ENCODE measurements at regions not wholly inside any gene's neighbourhood (a gene's known extent, or its start where the extent isn't known, plus 50 kb on each side); places are given as distances from the start of the nearest gene placed in this dataset.

DNA sequence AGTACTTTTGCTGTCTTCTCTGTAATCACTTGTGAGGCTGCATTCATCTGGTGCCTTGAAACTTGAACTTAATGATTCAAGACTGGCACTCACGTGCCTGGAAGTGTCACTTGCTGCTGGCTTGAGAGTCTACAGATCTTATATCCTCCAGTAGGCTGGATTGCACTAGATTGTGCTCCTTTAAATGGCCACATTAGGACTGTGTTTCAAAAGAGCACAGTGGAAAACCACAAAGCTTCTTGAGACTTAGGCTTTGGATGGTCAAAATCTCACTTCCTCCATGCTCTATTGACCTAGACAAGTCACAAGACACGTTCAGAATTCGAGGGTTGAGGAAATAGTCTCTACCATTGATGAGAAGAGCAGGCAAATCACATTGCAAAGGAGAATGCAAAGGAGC, 1278.8 kb upstream of the MIR17HG start:
- DNase-seq = no peak
- Mint-ChIP-seq H3K4me3 (no peak overlapping the region), H3K4me1 (no peaks in the 10 kb centered on the region), H3K9me3 (ENCODE audit: low read depth) (peaks cover 6% of the 10 kb centered on the region), H3K27ac (no peak overlapping the region), H3K27me3 (no peaks in the 10 kb centered on the region), H3K36me3 (no peaks in the 10 kb centered on the region)
- ATAC-seq = no peak
- CTCF ChIA-PET = no interaction called here

DNA sequence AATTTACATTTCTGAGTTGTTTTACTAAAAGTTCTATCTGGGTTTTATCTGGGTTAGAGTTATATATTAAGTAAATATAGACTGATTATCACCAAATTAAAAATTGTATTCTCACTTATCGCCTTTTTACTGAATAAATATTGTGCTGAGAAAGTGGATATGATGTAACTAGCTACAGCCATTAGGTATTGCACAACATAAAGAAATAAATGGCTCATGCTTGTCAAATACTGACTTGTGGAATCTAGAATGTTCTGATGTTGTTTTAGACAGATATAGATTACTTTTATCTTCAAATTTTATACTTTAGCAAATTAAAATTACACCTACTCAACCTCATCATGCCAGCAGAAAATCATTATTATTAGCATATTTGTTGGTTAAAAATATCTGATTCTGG, 1277.1 kb upstream of the MIR17HG start:
- Mint-ChIP-seq H3K36me3 (no peaks in the 10 kb centered on the region), H3K27ac (no peak overlapping the region), H3K4me3 (no peak overlapping the region), H3K4me1 (no peaks in the 10 kb centered on the region), H3K27me3 (no peaks in the 10 kb centered on the region), H3K9me3 (ENCODE audit: low read depth) (peaks cover 6% of the 10 kb centered on the region)
- CTCF ChIA-PET = no interaction called here
- no peak for DNase-seq
- ATAC-seq = no peak

DNA sequence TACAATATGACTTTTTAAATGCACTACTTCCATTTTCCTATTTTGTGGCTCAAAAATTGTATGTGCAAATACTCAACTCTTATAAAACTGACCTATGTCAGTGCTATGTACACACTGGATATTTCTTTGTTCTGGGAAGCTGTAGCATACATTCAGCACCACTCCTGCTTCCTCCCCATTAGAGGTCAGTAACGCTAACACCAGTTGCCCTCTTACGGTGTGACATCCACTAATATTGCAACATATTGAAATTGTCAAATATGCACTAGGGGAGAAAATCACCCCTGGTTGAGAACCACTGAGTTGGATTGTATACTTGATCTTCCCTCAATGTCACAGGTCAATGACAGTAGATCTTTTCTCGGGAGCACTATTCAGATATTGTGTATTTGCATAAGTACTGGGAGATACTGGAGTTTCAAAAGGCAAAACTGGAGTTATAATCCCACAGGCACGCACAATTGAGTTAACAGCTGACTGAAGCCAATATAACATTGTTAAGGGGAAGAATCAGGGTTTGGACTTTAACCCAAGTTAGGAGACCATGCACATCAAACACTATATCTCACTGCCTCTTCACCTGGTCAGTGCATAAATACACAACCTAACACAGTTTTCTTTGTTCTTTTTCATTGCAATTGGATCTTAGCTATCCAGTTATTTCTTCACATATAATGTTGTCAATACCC, 1276.5 kb upstream of the MIR17HG start:
- H3K4me1 Mint-ChIP-seq = no peaks in the 10 kb centered on the region
- no peaks in the 10 kb centered on the region for H3K27me3 Mint-ChIP-seq
- H3K4me3 Mint-ChIP-seq = no peak overlapping the region
- H3K27ac Mint-ChIP-seq = no peak overlapping the region
- no peak for DNase-seq
- no peaks in the 10 kb centered on the region for H3K36me3 Mint-ChIP-seq
- CTCF ChIA-PET = no interaction called here
- H3K9me3 Mint-ChIP-seq (ENCODE audit: low read depth) = peaks cover 5% of the 10 kb centered on the region
- ATAC-seq = no peak

DNA sequence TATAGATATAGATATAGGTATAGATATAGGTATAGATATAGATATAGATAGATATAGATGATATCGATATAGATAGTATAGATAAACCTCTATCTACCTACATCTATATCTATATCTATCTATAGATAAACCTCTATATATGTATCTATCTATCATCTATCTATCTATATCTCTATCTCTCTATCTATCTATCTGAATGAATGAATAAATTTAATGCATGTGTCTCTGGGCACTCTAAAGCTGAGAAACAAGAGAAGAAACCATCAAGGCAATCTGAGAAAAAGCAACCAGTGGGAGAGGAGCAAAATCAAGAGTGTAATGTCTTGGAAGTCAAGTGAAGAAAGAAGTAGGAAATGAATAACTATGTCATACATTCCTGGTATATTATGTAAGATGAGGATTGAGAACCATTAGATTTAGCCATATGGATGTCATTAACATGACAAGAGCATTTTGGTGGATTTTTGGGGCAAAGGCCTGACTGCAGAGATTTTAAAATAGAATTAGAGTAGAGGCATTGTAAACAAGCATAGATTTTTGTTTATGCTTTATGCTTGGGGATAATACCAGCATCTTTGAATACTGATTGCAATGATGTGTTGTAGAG, 1262.7 kb upstream of the MIR17HG start:
- no peak for DNase-seq
- Mint-ChIP-seq H3K4me1 (no peaks in the 10 kb centered on the region), H3K4me3 (no peak overlapping the region), H3K36me3 (no peaks in the 10 kb centered on the region), H3K9me3 (ENCODE audit: low read depth) (peaks cover 8% of the 10 kb centered on the region), H3K27ac (no peak overlapping the region), H3K27me3 (no peaks in the 10 kb centered on the region)
- ATAC-seq = no peak
- CTCF ChIA-PET = no interaction called here

DNA sequence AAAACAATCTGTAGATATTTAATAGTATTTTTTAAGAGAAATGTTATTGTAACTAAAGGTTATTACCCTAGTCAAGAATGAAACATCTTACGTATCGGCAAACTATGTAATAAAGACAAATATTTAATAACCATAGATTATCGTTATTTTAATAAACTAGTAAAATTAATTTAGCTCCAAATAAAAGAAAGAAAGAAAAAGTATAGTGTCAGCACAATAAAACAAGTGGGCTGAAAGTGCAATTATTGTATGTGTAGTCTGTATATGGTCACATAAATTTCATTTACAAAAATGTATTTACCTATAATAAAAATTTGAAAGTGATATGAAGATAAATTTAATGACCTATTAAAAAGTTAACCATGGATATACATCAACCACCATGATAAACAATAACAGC, 1258.4 kb upstream of the MIR17HG start:
- DNase-seq (no peak), ATAC-seq (no peak)
- Mint-ChIP-seq H3K4me3 (no peak overlapping the region), H3K27me3 (no peaks in the 10 kb centered on the region), H3K4me1 (no peaks in the 10 kb centered on the region), H3K9me3 (ENCODE audit: low read depth) (peaks cover 13% of the 10 kb centered on the region), H3K27ac (no peak overlapping the region), H3K36me3 (no peaks in the 10 kb centered on the region)
- CTCF ChIA-PET = no interaction called here

DNA sequence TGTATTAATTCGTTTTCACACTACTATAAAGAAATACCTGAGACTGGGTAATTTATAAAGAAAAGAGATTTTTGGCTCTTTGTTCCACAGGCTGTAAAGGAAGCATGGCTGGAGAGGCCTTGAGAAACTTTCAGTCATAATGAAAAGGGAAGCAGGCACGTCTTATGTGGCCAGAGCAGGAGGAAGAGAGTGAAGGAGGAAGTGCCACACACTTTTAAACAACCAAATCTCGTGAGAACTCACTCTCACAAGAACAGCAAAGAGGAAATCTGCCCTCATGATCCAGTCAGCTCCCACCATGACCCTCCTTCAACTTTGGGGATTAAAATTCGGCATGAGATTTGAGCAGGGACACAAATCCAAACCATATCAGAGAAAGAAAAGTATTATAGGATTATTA, 1255.9 kb upstream of the MIR17HG start:
- ATAC-seq = no peak
- CTCF ChIA-PET = no interaction called here

DNA sequence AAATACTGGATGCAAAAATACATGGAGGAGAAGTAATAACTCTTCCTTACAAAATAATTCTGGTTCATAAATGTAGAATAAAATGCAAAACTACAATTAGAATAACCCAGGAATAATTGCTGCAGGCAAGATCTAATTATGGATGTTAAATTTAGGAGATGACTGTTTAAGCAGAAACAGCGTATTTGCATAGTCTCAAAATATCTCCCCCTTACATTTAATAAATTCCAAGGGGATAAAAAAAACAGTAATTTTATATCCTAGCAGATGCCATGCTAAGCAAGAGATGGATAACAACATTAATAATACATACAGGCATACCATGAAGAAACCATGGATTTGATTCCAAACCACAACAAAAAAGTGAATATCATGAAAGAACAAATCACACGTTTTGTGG, 1253.1 kb upstream of the MIR17HG start:
- Mint-ChIP-seq H3K27ac (no peak overlapping the region), H3K36me3 (no peaks in the 10 kb centered on the region), H3K4me1 (no peaks in the 10 kb centered on the region), H3K27me3 (no peaks in the 10 kb centered on the region), H3K4me3 (no peak overlapping the region), H3K9me3 (ENCODE audit: low read depth) (peaks cover 10% of the 10 kb centered on the region)
- ATAC-seq (no peak), DNase-seq (no peak)
- CTCF ChIA-PET = no interaction called here

More for the DNA sequence above, 1255.9 kb upstream of the MIR17HG start:
- H3K27me3 Mint-ChIP-seq = no peaks in the 10 kb centered on the region
- no peaks in the 10 kb centered on the region for H3K36me3 Mint-ChIP-seq
- H3K4me3 Mint-ChIP-seq = no peak overlapping the region
- H3K4me1 Mint-ChIP-seq = no peaks in the 10 kb centered on the region
- H3K27ac Mint-ChIP-seq = no peak overlapping the region
- H3K9me3 Mint-ChIP-seq (ENCODE audit: low read depth) = peaks cover 10% of the 10 kb centered on the region
- DNase-seq = no peak

DNA sequence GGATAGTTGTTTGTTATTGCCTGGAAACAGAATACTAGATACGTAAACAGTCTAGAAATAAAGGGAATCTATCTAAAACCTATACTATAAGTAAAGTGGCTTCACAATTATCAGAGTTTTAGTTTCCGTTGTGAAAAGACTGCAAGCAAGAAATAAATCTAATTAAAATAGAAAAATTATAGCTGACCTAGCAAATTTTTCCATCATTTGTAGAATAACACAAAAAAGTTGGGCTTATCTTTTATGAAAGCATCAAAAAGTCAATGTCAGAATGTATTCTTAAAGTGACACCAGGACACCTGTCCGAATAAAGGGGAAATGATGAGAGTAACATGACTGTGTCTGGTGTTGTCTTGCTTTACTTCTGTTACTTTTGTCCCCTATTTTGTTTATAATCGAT, 1248.9 kb upstream of the MIR17HG start:
- CTCF ChIA-PET = no interaction called here
- Mint-ChIP-seq H3K27me3 (no peaks in the 10 kb centered on the region), H3K4me1 (no peaks in the 10 kb centered on the region), H3K9me3 (ENCODE audit: low read depth) (peaks cover 14% of the 10 kb centered on the region), H3K36me3 (no peaks in the 10 kb centered on the region), H3K27ac (no peak overlapping the region), H3K4me3 (no peak overlapping the region)
- no peak for ATAC-seq
- DNase-seq = no peak

DNA sequence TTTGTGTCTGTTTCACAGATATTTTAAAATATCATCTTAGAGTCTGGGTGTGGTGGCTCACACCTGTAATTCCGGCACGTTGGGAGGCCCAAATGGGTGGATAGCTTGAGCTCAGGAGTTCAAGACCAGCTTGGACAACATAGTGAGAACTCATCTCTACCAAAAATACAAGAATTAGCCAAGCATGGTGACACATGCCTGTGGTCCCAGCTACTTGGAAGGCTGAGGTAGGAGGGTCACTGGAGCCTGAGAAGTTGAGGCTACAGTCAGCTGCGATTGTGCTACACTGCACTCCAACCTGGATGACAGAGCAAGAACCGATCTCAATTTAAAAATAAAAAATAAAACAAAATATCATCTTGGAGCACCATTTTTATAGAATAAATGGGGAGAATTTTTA, 1247.6 kb upstream of the MIR17HG start:
- H3K4me1 Mint-ChIP-seq = no peaks in the 10 kb centered on the region
- peaks cover 20% of the 10 kb centered on the region for H3K9me3 Mint-ChIP-seq (ENCODE audit: low read depth)
- ATAC-seq = no peak
- CTCF ChIA-PET = no interaction called here
- no peak for DNase-seq
- no peak overlapping the region for H3K27ac Mint-ChIP-seq
- no peaks in the 10 kb centered on the region for H3K36me3 Mint-ChIP-seq
- no peaks in the 10 kb centered on the region for H3K27me3 Mint-ChIP-seq
- H3K4me3 Mint-ChIP-seq = no peak overlapping the region

DNA sequence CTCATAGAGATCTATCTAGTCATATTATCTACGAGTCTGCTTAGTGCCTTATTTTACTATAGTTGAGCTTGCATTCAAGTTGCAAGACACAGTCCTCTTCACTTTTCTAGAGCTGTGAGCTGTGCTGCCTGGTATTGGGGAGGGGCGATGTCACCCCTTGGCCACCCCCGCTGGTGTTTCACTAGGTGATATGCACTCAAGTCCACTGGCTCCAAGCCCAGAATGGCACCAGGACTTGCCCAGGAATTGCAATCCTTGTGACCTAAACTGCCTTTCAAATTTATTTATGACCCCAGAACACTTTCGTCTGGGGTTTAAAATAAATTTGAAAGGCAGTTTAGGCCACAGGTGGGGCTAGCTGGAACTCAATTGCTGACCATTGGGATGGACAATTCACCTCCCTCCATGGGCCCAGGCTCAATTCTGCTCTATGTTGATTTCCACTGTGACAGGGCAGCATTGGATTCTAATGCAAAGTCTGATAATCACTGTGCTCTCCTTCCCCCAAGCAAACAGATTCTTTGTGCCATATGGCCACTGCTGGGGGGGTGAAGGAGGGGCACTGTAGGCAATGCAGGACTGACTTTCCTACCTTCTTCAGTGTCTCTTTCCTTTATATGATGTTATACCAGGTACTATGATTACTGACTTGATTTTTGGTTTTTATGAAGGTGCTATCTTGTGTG, 1244.2 kb upstream of the MIR17HG start:
- H3K27me3 Mint-ChIP-seq = no peaks in the 10 kb centered on the region
- no peak for DNase-seq
- no peak overlapping the region for H3K27ac Mint-ChIP-seq
- no peak overlapping the region for H3K4me3 Mint-ChIP-seq
- H3K9me3 Mint-ChIP-seq (ENCODE audit: low read depth) = peaks cover 23% of the 10 kb centered on the region
- CTCF ChIA-PET = no interaction called here
- no peaks in the 10 kb centered on the region for H3K4me1 Mint-ChIP-seq
- ATAC-seq = no peak
- no peaks in the 10 kb centered on the region for H3K36me3 Mint-ChIP-seq

DNA sequence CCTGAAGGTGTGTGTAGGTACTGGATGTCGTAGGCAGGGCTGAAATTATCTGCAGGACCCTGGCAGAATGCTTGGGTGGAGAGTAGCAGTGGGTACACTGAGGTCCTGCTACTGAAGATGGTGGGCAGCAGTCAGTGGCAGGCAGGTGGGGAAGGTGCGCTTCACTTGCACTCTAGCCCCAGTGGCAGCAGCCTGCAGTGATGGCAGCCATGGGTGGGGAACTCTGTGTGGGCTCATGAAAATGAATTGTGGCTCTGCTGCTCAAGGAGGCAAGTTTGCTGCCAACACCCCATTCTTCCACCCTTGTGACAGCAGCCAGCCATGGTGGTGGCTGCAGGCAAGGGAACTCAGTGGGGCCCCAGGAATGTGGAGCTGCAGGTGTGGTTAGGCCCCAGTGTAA, 1242.7 kb upstream of the MIR17HG start:
- Mint-ChIP-seq H3K9me3 (ENCODE audit: low read depth) (peaks cover 25% of the 10 kb centered on the region), H3K27me3 (no peaks in the 10 kb centered on the region), H3K27ac (no peak overlapping the region), H3K4me3 (no peak overlapping the region), H3K36me3 (no peaks in the 10 kb centered on the region), H3K4me1 (no peaks in the 10 kb centered on the region)
- DNase-seq (no peak), ATAC-seq (no peak)
- CTCF ChIA-PET = no interaction called here

DNA sequence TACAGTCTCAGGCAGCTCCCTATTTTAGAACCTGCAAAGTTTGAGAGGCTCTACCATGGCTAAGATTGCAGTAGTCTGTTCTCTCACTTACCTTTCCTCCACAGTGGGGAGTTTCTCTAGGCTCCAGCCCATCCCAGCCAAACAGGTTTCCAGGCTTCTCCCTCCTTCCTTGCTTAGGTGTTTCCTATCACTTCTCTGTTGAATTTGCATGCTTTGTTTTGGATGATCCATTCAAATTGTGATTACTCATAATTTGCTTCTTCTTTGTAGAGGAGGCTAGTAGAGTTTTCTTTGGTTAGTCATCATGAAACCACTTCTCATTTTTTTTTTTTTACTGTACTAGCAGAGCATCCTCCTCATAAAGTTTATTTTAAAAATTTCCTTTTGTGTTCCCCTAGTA, 1242.2 kb upstream of the MIR17HG start:
- Mint-ChIP-seq H3K4me3 (no peak overlapping the region), H3K4me1 (no peaks in the 10 kb centered on the region), H3K36me3 (no peaks in the 10 kb centered on the region), H3K27ac (no peak overlapping the region), H3K9me3 (ENCODE audit: low read depth) (peaks cover 30% of the 10 kb centered on the region), H3K27me3 (no peaks in the 10 kb centered on the region)
- DNase-seq = no peak
- ATAC-seq = no peak
- CTCF ChIA-PET = no interaction called here

DNA sequence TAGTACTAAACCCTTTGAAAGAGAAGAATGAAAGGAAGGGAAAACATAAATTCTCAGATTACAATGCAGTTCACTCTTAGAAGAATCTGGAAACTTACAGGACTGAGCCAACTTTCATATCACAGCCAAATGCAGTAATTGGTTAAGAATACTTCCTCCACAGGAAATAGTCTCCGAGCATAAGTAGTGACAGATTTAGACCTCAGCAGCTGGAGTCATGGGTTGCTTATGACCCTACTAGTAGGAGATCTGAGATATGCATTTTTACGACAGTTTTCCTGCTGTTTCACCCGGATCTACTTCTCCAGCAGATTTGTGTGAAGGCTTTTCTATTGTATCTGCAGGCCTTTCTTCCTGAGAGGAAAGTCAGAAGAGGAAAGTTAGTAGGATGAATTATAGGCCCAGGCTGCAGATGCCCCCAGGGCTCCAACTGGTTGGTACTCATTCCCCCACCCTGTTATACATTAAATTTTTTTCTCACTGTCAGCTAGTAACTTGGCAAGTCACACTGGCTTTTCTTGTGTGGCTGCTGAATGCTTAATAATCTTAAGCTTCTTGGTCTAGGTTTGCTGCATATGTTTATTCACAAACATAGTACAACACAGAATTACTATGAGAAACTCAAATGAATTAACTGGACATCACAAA, 1241.5 kb upstream of the MIR17HG start:
- no peaks in the 10 kb centered on the region for H3K27me3 Mint-ChIP-seq
- CTCF ChIA-PET = no interaction called here
- no peaks in the 10 kb centered on the region for H3K4me1 Mint-ChIP-seq
- no peak overlapping the region for H3K4me3 Mint-ChIP-seq
- no peak for ATAC-seq
- peaks cover 30% of the 10 kb centered on the region for H3K9me3 Mint-ChIP-seq (ENCODE audit: low read depth)
- no peaks in the 10 kb centered on the region for H3K36me3 Mint-ChIP-seq
- H3K27ac Mint-ChIP-seq = no peak overlapping the region
- no peak for DNase-seq

DNA sequence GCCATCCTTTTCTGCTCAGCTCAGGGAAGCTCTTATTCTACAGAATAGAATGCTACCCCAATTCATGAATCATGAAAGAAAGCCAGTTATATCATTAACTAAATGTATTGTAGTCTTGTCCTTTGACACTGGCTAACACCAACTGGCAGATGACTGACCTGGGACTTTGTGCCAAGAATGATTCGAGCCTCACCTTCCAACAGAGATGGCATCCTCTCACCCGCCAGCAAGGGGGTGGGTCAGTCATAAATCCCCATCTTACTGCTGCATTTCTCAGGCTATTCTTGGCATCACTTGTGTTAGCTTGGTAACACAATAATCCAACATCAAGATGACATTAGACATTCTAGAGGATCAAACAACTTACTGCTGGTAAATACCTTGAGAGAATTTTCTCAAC, 1239.8 kb upstream of the MIR17HG start:
- H3K27me3 Mint-ChIP-seq = no peaks in the 10 kb centered on the region
- H3K4me1 Mint-ChIP-seq = no peaks in the 10 kb centered on the region
- ATAC-seq (no peak), DNase-seq (no peak)
- no peak overlapping the region for H3K27ac Mint-ChIP-seq
- H3K9me3 Mint-ChIP-seq (ENCODE audit: low read depth) = peaks cover 25% of the 10 kb centered on the region
- CTCF ChIA-PET = no interaction called here
- H3K4me3 Mint-ChIP-seq = no peak overlapping the region
- H3K36me3 Mint-ChIP-seq = no peaks in the 10 kb centered on the region

All from activated CD8-positive, alpha-beta memory T cell treated with anti-CD3 and anti-CD28 coated beads, Interleukin-2, amount 10 ng/mL, durations not matched to agents 7 days and 5 days (primary cell).